T-helper 17 cell (primary cell): ENCODE measurements at regions not wholly inside any gene's neighbourhood (a gene's known extent, or its start where the extent isn't known, plus 50 kb on each side); places are given as distances from the start of the nearest gene placed in this dataset.

Experiments
- ATAC-seq: fragments of 150-1000 bp; cut with Tn5 transposase; 2 replicates; pipeline ENCODE4 v1.10.0; 2021; ENCODE audit warnings: mild to moderate bottlenecking, moderate library complexity
- DNase-seq, 3 donors: peaks; one replicate each; pipeline versions ENCODE4 v3.0.0 to v3.0.0-alpha.2; 2020 to 2021
- H3K9me3 ChIP-seq: one replicate; pipeline ENCODE4 v1.7.0; 2013; ENCODE audit warnings: low read length, mild to moderate bottlenecking; ENCODE audit not compliant: control insufficient read depth, poor library complexity, severe bottlenecking
- H3K27ac Mint-ChIP-seq: one replicate; pipeline ENCODE4 v1.8.0; 2022; ENCODE audit warnings: mild to moderate bottlenecking, moderate library complexity, mixed read lengths
- H3K27me3 Mint-ChIP-seq: one replicate; pipeline ENCODE4 v1.8.0; 2022; ENCODE audit warnings: mixed read lengths
- H3K36me3 Mint-ChIP-seq: one replicate; pipeline ENCODE4 v1.8.0; 2022; ENCODE audit warnings: low read depth, mixed read lengths
- H3K4me1 Mint-ChIP-seq: one replicate; pipeline ENCODE4 v1.8.0; 2022; ENCODE audit warnings: mild to moderate bottlenecking, mixed read lengths
- H3K4me3 Mint-ChIP-seq: one replicate; pipeline ENCODE4 v1.8.0; 2022; ENCODE audit warnings: mild to moderate bottlenecking, moderate library complexity, mixed read lengths

DNA sequence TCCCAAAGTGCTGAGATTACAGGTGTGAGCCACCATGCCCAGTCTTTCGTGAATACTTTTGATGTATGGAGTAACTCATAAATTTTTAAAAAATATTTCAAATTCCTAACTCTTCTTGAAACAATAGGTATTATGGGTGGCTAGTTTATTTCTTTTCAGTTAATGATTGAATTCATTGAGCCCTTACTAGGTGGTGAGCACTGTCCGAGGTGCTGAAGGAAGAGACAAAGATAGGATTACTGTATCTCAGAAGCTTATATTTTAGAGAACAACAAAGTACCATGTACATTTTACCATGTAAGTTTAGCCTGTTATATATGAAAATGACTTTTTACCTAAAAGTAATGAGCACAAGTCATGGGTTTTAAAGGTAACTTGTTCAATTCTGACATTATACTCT is 418.3 kb downstream of the NPIPA7 start:
- no peak overlapping the region for H3K4me3 Mint-ChIP-seq
- peaks cover 16% of the 10 kb centered on the region for H3K27me3 Mint-ChIP-seq
- ATAC-seq: no peak
- no peak overlapping the region for H3K27ac Mint-ChIP-seq
- no peaks in the 10 kb centered on the region for H3K36me3 Mint-ChIP-seq
- no peaks in the 10 kb centered on the region for H3K9me3 ChIP-seq
- DNase-seq: no peak
- H3K4me1 Mint-ChIP-seq: no peaks in the 10 kb centered on the region

DNA sequence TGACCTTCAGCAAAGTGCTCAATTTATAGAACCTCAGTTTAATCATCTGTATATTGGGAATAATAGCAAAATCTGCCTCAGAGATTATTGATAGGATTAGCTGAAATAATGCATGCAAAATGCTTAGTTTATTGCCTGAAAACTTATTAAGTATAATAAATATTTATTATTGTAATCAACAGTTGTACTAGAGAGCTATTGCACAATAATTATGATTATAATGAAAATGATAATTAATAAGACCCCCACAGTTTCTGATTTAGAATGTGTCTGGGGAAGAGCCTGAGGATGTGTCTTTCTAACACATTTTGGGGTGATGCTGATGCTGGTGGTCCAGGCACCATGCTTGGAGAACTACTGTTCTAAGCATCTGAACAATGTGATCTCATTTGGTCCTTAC is 419.6 kb downstream of the NPIPA7 start:
- no peak for ATAC-seq
- Mint-ChIP-seq H3K4me3 (no peak overlapping the region), H3K4me1 (no peaks in the 10 kb centered on the region), H3K27ac (no peak overlapping the region), H3K27me3 (peaks cover 26% of the 10 kb centered on the region), H3K36me3 (no peaks in the 10 kb centered on the region)
- no peak for DNase-seq
- no peaks in the 10 kb centered on the region for H3K9me3 ChIP-seq

DNA sequence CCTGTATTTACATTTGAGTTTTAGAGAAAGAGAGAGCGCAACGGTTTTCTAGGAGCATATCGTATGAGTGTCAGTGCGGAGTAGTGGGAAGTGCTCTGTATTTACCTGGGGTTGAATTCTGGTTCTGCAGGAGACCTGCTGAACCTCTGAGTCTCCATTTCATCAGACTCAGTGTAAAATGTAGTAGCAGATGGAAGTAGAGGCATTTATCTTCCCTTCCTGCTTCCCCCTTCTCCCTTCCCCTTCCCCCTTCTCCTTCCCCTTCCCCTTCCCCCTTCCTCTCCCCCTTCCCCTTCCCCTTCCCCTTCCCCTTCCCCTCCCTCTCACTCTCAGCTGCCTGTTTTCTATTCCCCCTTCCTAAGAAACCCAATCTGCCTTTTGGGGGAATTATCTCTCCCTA is 426.9 kb downstream of the NPIPA7 start:
- ATAC-seq: no peak
- no peaks in the 10 kb centered on the region for H3K9me3 ChIP-seq
- H3K4me3 Mint-ChIP-seq: no peak overlapping the region
- peaks cover 33% of the 10 kb centered on the region for H3K27me3 Mint-ChIP-seq
- H3K36me3 Mint-ChIP-seq: no peaks in the 10 kb centered on the region
- H3K27ac Mint-ChIP-seq: no peak overlapping the region
- DNase-seq: no peak
- no peaks in the 10 kb centered on the region for H3K4me1 Mint-ChIP-seq

- no peaks in the 10 kb centered on the region for H3K27me3 Mint-ChIP-seq
- H3K9me3 ChIP-seq: no peaks in the 10 kb centered on the region
- ATAC-seq: no peak
- no peak overlapping the region for H3K4me3 Mint-ChIP-seq
- H3K4me1 Mint-ChIP-seq: no peaks in the 10 kb centered on the region
- H3K36me3 Mint-ChIP-seq: no peaks in the 10 kb centered on the region
- no peak overlapping the region for H3K27ac Mint-ChIP-seq
- no peak for DNase-seq
Observed at GRCh38 chr16:16815641-16816040, 436.7 kb downstream of the NPIPA7 start.

DNA sequence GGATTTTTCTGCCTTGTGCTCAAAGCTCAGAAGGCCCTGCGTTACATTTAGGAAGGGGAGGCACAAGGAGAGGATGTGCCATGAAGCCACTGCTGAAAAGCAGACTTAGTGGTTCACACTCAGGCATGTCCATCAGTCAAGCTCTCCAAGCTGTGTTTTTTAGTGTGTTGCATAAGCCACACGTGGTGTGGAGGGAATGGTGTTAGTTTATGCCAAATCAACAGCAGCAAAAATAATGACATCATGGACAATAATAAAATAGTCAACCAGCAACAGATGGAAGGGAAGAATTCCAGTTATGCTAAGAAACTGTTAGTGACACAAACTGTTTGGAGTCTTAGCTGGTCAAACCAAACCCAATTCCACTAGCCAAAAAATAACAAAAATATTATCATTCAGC is 438.3 kb downstream of the NPIPA7 start:
- Mint-ChIP-seq H3K36me3 (no peaks in the 10 kb centered on the region), H3K4me3 (no peak overlapping the region), H3K27me3 (no peaks in the 10 kb centered on the region), H3K27ac (no peak overlapping the region), H3K4me1 (no peaks in the 10 kb centered on the region)
- ATAC-seq (no peak), DNase-seq (no peak)
- H3K9me3 ChIP-seq: no peaks in the 10 kb centered on the region

DNA sequence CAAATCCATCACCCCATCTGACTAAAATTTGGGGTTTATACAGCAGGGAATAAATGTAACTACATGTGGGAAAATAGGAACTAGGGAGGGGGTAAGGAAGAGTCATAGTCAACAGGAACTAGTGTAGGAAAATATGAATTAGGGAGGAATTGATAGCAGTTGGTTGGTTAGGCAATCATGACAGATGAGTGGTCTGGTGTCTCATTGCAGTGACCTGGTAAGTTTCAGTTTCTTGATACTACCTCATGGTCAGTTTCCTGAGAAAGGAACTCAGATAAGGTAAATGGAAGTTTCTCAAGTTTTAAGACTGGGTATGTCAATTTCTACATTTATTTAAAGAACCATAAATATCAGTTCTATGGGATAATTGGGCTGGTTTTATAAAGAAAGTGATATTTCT is 442.3 kb downstream of the NPIPA7 start:
- Mint-ChIP-seq H3K36me3 (no peaks in the 10 kb centered on the region), H3K27ac (no peak overlapping the region), H3K27me3 (no peaks in the 10 kb centered on the region), H3K4me1 (no peaks in the 10 kb centered on the region), H3K4me3 (no peak overlapping the region)
- no peaks in the 10 kb centered on the region for H3K9me3 ChIP-seq
- DNase-seq (no peak), ATAC-seq (no peak)

DNA sequence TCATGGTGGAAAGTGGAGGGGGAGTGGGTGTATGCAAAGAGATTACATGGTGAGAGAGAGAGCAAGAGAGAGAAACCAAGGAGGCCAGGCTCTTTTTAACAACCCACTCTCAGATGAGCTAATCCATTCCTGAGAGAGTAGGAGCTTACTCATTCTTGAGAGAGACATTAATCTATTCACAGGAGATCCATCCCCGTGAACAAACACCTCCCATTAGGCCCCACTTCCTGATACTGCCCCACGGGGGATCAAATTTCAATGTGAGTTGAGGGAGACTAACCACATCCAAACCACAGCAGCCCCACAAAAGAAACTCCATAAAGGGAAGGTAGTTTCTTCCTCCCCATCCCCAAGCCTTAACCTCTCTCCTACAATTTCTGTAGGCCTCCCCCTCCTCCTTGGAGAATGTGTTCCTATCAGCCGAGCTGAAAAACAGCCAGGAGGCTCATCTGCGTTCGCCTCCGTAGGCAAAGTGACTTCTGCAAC is 450.0 kb downstream of the NPIPA7 start:
- H3K27me3 Mint-ChIP-seq: peaks cover 19% of the 10 kb centered on the region
- ATAC-seq (no peak), DNase-seq (no peak)
- H3K36me3 Mint-ChIP-seq: no peaks in the 10 kb centered on the region
- no peak overlapping the region for H3K4me3 Mint-ChIP-seq
- H3K9me3 ChIP-seq: no peaks in the 10 kb centered on the region
- H3K27ac Mint-ChIP-seq: no peak overlapping the region
- no peaks in the 10 kb centered on the region for H3K4me1 Mint-ChIP-seq

DNA sequence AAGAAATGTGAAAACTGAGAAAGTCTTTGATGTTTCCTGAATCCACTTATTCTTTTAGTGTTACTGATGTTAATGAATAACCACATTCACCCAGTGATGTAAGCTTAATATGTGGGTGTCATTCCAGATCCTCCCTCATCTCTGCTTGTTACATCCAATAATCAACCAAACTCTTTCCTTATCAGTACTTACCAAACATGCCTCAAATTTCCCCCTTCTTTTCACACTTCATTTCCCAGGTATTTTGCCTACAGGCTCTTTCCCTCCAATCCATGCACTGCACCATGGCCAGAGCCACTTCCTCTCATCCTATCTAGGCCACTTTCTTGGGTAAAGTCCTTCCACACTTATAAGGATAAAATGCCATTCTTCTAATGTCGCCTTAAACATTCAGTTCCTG is 451.5 kb downstream of the NPIPA7 start:
- Mint-ChIP-seq H3K4me3 (no peak overlapping the region), H3K27me3 (peaks cover 19% of the 10 kb centered on the region), H3K36me3 (no peaks in the 10 kb centered on the region), H3K4me1 (no peaks in the 10 kb centered on the region), H3K27ac (no peak overlapping the region)
- ATAC-seq (no peak), DNase-seq (no peak)
- no peaks in the 10 kb centered on the region for H3K9me3 ChIP-seq

DNA sequence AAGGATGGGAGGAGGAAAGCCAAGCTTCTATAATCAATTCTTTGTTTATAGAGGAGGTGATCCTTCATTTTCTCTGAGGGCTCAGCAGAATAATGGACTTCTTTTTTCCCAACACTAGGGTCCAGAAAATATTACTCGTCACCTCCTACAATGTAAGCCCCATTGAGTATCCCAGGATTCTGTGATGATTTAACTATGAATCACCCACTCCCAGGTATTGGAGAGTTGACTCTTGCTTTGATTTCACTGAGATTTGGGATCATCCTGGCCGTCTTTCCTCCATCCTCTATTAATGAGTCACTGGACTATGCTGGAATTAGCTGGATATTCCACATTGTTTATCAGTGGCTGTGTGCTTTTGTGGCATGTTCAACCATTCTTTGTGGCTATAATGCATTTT is 452.0 kb downstream of the NPIPA7 start:
- H3K9me3 ChIP-seq: no peaks in the 10 kb centered on the region
- Mint-ChIP-seq H3K36me3 (no peaks in the 10 kb centered on the region), H3K27me3 (peaks cover 19% of the 10 kb centered on the region), H3K27ac (no peak overlapping the region), H3K4me1 (no peaks in the 10 kb centered on the region), H3K4me3 (no peak overlapping the region)
- DNase-seq (no peak), ATAC-seq (no peak)

DNA sequence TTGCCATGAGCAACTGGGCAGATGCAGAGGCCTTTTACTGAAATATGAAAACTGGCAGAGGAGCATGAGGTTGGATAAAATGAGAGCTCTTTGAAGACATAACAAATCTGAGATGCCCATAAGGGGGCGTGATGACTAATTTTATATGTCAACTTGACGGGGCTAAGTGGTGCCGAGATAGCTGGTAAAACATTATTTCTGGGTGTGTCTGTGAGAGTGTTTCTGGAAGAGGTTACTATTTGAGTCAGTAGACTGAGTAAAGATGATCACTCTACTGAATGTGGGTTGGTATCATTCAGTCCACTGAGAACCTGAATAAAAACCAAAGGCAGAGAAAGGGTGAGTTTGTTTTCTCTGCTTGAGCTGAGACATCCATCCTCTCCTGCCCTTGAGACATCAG is 454.2 kb downstream of the NPIPA7 start:
- H3K27me3 Mint-ChIP-seq: peaks cover 27% of the 10 kb centered on the region
- no peaks in the 10 kb centered on the region for H3K36me3 Mint-ChIP-seq
- H3K9me3 ChIP-seq: no peaks in the 10 kb centered on the region
- no peak overlapping the region for H3K4me3 Mint-ChIP-seq
- no peak for DNase-seq
- H3K4me1 Mint-ChIP-seq: no peaks in the 10 kb centered on the region
- no peak for ATAC-seq
- no peak overlapping the region for H3K27ac Mint-ChIP-seq

DNA sequence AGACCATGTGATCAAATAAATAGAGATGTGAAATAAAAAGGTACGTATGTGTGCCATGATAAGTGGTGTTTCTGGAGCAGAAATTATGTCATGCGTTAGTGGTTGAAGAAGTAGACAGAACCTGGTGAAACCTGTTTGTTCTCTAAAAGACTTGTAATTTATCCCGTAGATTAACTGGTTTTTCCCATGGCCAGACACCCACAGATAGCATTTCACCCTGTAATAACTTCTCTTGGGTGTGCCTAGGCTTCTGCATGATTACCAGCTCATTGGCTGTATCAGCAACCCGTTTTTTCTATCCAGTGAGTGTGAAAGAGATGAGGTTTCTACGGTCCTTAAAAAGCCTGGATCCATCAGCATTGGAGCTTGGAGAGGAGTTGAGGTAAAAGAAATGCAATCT is 471.3 kb downstream of the NPIPA7 start:
- Mint-ChIP-seq H3K27ac (no peak overlapping the region), H3K4me3 (no peak overlapping the region), H3K4me1 (no peaks in the 10 kb centered on the region), H3K36me3 (no peaks in the 10 kb centered on the region), H3K27me3 (peaks cover 32% of the 10 kb centered on the region)
- DNase-seq: no peak
- H3K9me3 ChIP-seq: no peaks in the 10 kb centered on the region
- no peak for ATAC-seq

GRCh38 chr16:16857012-16857411 is 478.1 kb downstream of the NPIPA7 start:
- no peaks in the 10 kb centered on the region for H3K9me3 ChIP-seq
- H3K27me3 Mint-ChIP-seq: peaks cover 57% of the 10 kb centered on the region
- H3K4me3 Mint-ChIP-seq: no peak overlapping the region
- ATAC-seq (no peak), DNase-seq (no peak)
- no peaks in the 10 kb centered on the region for H3K4me1 Mint-ChIP-seq
- no peak overlapping the region for H3K27ac Mint-ChIP-seq
- no peaks in the 10 kb centered on the region for H3K36me3 Mint-ChIP-seq

- ATAC-seq (no peak), DNase-seq (no peak)
- no peaks in the 10 kb centered on the region for H3K9me3 ChIP-seq
- Mint-ChIP-seq H3K4me3 (no peak overlapping the region), H3K27ac (no peak overlapping the region), H3K36me3 (no peaks in the 10 kb centered on the region), H3K27me3 (peaks cover 50% of the 10 kb centered on the region), H3K4me1 (no peaks in the 10 kb centered on the region)
Observed at GRCh38 chr16:16857603-16858283, 478.8 kb downstream of the NPIPA7 start.

- peaks cover 28% of the 10 kb centered on the region for H3K27me3 Mint-ChIP-seq
- no peaks in the 10 kb centered on the region for H3K4me1 Mint-ChIP-seq
- H3K27ac Mint-ChIP-seq: no peak overlapping the region
- peak; percentile 12 to 43 (median 18) for DNase-seq
- no peak overlapping the region for H3K4me3 Mint-ChIP-seq
- H3K9me3 ChIP-seq: no peaks in the 10 kb centered on the region
- no peaks in the 10 kb centered on the region for H3K36me3 Mint-ChIP-seq
- peak; percentile 39 for ATAC-seq
Observed at GRCh38 chr16:16861546-16861945, 482.6 kb downstream of the NPIPA7 start.
